ENCODE measurements at regions not wholly inside any gene's neighbourhood (a gene's known extent, or its start where the extent isn't known, plus 50 kb on each side); places are given as distances from the start of the nearest gene placed in this dataset.
"Not testable (repeated sequence)": the region's sequence is repeated elsewhere in the genome, so short reads cannot be mapped to it uniquely, and the experiment has no call there.

- ChIA-PET CTCF (no interaction called here), POLR2A (no interaction called here)
- no peak for DNase-seq
- Mint-ChIP-seq H3K4me1 (no peaks in the 10 kb centered on the region), H3K27ac (no peak overlapping the region), H3K4me3 (no peak overlapping the region), H3K9me3 (peaks cover 11% of the 10 kb centered on the region), H3K36me3 (ENCODE audit: low read depth) (no peaks in the 10 kb centered on the region), H3K27me3 (peaks cover 6% of the 10 kb centered on the region)
These were observed 83.4 kb upstream of the LRPAP1 start for GRCh38 chr4:3615386-3616286.

GRCh38 chr4:3614731-3614980 is 82.4 kb upstream of the LRPAP1 start:
- ChIA-PET POLR2A (no interaction called here), CTCF (no interaction called here)
- Mint-ChIP-seq H3K27me3 (peaks cover 3% of the 10 kb centered on the region), H3K4me1 (no peaks in the 10 kb centered on the region), H3K36me3 (ENCODE audit: low read depth) (no peaks in the 10 kb centered on the region), H3K27ac (no peak overlapping the region), H3K4me3 (no peak overlapping the region), H3K9me3 (peaks cover 11% of the 10 kb centered on the region)
- no peak for DNase-seq

GRCh38 chr4:3613967-3614730 is 81.9 kb upstream of the LRPAP1 start:
- H3K36me3 Mint-ChIP-seq (ENCODE audit: low read depth) = no peaks in the 10 kb centered on the region
- no peak overlapping the region for H3K27ac Mint-ChIP-seq
- H3K27me3 Mint-ChIP-seq = peaks cover 3% of the 10 kb centered on the region
- CTCF ChIA-PET = no interaction called here
- no peaks in the 10 kb centered on the region for H3K4me1 Mint-ChIP-seq
- H3K9me3 Mint-ChIP-seq = peaks cover 11% of the 10 kb centered on the region
- POLR2A ChIA-PET = no interaction called here
- no peak for DNase-seq
- H3K4me3 Mint-ChIP-seq = no peak overlapping the region

- H3K4me1 Mint-ChIP-seq = no peaks in the 10 kb centered on the region
- ChIA-PET POLR2A (no interaction called here), CTCF (no interaction called here)
- H3K9me3 Mint-ChIP-seq = peaks cover 11% of the 10 kb centered on the region
- no peaks in the 10 kb centered on the region for H3K36me3 Mint-ChIP-seq (ENCODE audit: low read depth)
- no peak overlapping the region for H3K4me3 Mint-ChIP-seq
- H3K27me3 Mint-ChIP-seq = no peaks in the 10 kb centered on the region
- DNase-seq = no peak
- no peak overlapping the region for H3K27ac Mint-ChIP-seq
These were observed 80.7 kb upstream of the LRPAP1 start for GRCh38 chr4:3612934-3613333.

- Mint-ChIP-seq H3K36me3 (ENCODE audit: low read depth) (no peaks in the 10 kb centered on the region), H3K9me3 (peaks cover 11% of the 10 kb centered on the region), H3K27me3 (no peaks in the 10 kb centered on the region), H3K27ac (no peak overlapping the region), H3K4me1 (no peaks in the 10 kb centered on the region), H3K4me3 (no peak overlapping the region)
- no peak for DNase-seq
- POLR2A ChIA-PET = no interaction called here
- CTCF ChIA-PET = no interaction called here
These were observed 80.1 kb upstream of the LRPAP1 start for GRCh38 chr4:3612281-3612680.

GRCh38 chr4:3611778-3612177 is 79.6 kb upstream of the LRPAP1 start:
- CTCF ChIA-PET = no interaction called here
- Mint-ChIP-seq H3K27me3 (no peaks in the 10 kb centered on the region), H3K4me3 (no peak overlapping the region)

GRCh38 chr4:3610851-3611250 is 78.6 kb upstream of the LRPAP1 start:
- CTCF ChIA-PET; DNase-seq; H3K27me3 Mint-ChIP-seq; H3K27ac Mint-ChIP-seq; H3K4me1 Mint-ChIP-seq; H3K36me3 Mint-ChIP-seq (ENCODE audit: low read depth); POLR2A ChIA-PET; H3K4me3 Mint-ChIP-seq: not testable (repeated sequence)
- H3K9me3 Mint-ChIP-seq = peaks cover 11% of the 10 kb centered on the region

More at GRCh38 chr4:3611778-3612177, 79.6 kb upstream of the LRPAP1 start:
- H3K36me3 Mint-ChIP-seq (ENCODE audit: low read depth) = no peaks in the 10 kb centered on the region
- DNase-seq = no peak
- H3K4me1 Mint-ChIP-seq = no peaks in the 10 kb centered on the region
- POLR2A ChIA-PET = no interaction called here
- peaks cover 11% of the 10 kb centered on the region for H3K9me3 Mint-ChIP-seq
- H3K27ac Mint-ChIP-seq = no peak overlapping the region

- H3K36me3 Mint-ChIP-seq (ENCODE audit: low read depth); H3K27me3 Mint-ChIP-seq; H3K4me1 Mint-ChIP-seq; DNase-seq; H3K27ac Mint-ChIP-seq; CTCF ChIA-PET; POLR2A ChIA-PET; H3K4me3 Mint-ChIP-seq: not testable (repeated sequence)
- peaks cover 11% of the 10 kb centered on the region for H3K9me3 Mint-ChIP-seq
These were observed 77.7 kb upstream of the LRPAP1 start for GRCh38 chr4:3609905-3610304.

- H3K4me3 Mint-ChIP-seq = no peak overlapping the region
- POLR2A ChIA-PET = no interaction called here
These were observed 75.7 kb upstream of the LRPAP1 start for GRCh38 chr4:3607690-3608552.

GRCh38 chr4:3606850-3607249 is 74.6 kb upstream of the LRPAP1 start:
- CTCF ChIA-PET; H3K27ac Mint-ChIP-seq; POLR2A ChIA-PET; H3K36me3 Mint-ChIP-seq (ENCODE audit: low read depth); H3K27me3 Mint-ChIP-seq; H3K4me3 Mint-ChIP-seq; DNase-seq; H3K4me1 Mint-ChIP-seq; H3K9me3 Mint-ChIP-seq: not testable (repeated sequence)

More at GRCh38 chr4:3607690-3608552, 75.7 kb upstream of the LRPAP1 start:
- no peak for DNase-seq
- Mint-ChIP-seq H3K9me3 (peaks cover 9% of the 10 kb centered on the region), H3K36me3 (ENCODE audit: low read depth) (no peaks in the 10 kb centered on the region), H3K27ac (no peak overlapping the region), H3K4me1 (no peaks in the 10 kb centered on the region), H3K27me3 (no peaks in the 10 kb centered on the region)
- CTCF ChIA-PET = no interaction called here

GRCh38 chr4:3606271-3606670 is 74.0 kb upstream of the LRPAP1 start:
- CTCF ChIA-PET; POLR2A ChIA-PET; H3K9me3 Mint-ChIP-seq; H3K27me3 Mint-ChIP-seq; H3K4me3 Mint-ChIP-seq; H3K4me1 Mint-ChIP-seq; DNase-seq; H3K36me3 Mint-ChIP-seq (ENCODE audit: low read depth); H3K27ac Mint-ChIP-seq: not testable (repeated sequence)

- Mint-ChIP-seq H3K27me3 (no peaks in the 10 kb centered on the region), H3K4me1 (no peaks in the 10 kb centered on the region), H3K36me3 (ENCODE audit: low read depth) (no peaks in the 10 kb centered on the region), H3K27ac (no peak overlapping the region), H3K4me3 (no peak overlapping the region), H3K9me3 (peaks cover 4% of the 10 kb centered on the region)
- POLR2A ChIA-PET = no interaction called here
- CTCF ChIA-PET = no interaction called here
- no peak for DNase-seq
These were observed 73.3 kb upstream of the LRPAP1 start for GRCh38 chr4:3605491-3605890.

- POLR2A ChIA-PET; H3K4me1 Mint-ChIP-seq; H3K36me3 Mint-ChIP-seq (ENCODE audit: low read depth); DNase-seq; CTCF ChIA-PET; H3K4me3 Mint-ChIP-seq; H3K9me3 Mint-ChIP-seq; H3K27me3 Mint-ChIP-seq; H3K27ac Mint-ChIP-seq: not testable (repeated sequence)
These were observed 70.8 kb upstream of the LRPAP1 start for GRCh38 chr4:3602886-3603645.

Data from activated CD4-positive, alpha-beta T cell treated with anti-CD3 and anti-CD28 coated beads, Interleukin-2, amount 10 ng/mL, durations not matched to agents 7 days and 5 days (primary cell).